Gastroesophageal sphincter (tissue), 3 donors: ENCODE measurements at regions not wholly inside any gene's neighbourhood (a gene's known extent, or its start where the extent isn't known, plus 50 kb on each side); places are given as distances from the start of the nearest gene placed in this dataset.

Source experiments
- EP300 ChIP-seq: sonication (generic); formaldehyde crosslinking; IDR thresholded peaks from one replicate; pipeline ENCODE4 v1.6.1; 2017; ENCODE audit warnings: antibody characterized with exemption, mild to moderate bottlenecking
- POLR2A ChIP-seq, 2 donors: fragments of 450-650 bp; IDR thresholded peaks; one replicate each; pipeline ENCODE4 v1.6.1; 2017; ENCODE audit warnings: antibody characterized with exemption in 2 of 2, mild to moderate bottlenecking in 2 of 2, moderate library complexity in 1 of 2
- TF ChIP-seq, protein P1 (sequence below), 4 experiments: fragments of 200-600 bp in 2 of 4; fragments of 450-650 bp in 2 of 4; sonication (generic) in 1 of 4; IDR thresholded peaks; one replicate each; pipeline ENCODE4 v1.5.1; 2017 to 2019; ENCODE audit warnings: antibody characterized with exemption in 4 of 4, mild to moderate bottlenecking in 2 of 4, moderate library complexity in 2 of 4

DNA sequence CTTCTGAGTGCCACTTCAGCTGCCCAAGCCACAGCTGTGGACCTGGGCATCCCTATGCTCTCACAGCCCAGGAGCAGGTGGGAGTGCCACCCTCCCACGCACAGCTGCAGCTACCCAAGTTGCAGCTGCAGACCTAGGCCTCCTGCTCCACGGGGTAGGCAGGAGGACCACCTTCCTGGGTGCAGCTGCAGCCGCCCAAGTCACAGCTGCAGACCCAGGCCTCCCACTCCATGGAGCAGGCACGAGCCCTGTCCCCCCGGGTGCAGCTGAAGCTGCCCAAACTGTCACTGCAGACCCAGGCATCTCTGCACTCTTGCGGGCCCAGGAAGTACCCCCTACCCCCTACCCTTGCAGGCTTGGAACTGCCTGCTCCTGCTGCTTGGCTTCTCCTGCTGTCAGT, 260.2 kb downstream of the XPNPEP1 start:
- TF ChIP-seq, protein P1, sequence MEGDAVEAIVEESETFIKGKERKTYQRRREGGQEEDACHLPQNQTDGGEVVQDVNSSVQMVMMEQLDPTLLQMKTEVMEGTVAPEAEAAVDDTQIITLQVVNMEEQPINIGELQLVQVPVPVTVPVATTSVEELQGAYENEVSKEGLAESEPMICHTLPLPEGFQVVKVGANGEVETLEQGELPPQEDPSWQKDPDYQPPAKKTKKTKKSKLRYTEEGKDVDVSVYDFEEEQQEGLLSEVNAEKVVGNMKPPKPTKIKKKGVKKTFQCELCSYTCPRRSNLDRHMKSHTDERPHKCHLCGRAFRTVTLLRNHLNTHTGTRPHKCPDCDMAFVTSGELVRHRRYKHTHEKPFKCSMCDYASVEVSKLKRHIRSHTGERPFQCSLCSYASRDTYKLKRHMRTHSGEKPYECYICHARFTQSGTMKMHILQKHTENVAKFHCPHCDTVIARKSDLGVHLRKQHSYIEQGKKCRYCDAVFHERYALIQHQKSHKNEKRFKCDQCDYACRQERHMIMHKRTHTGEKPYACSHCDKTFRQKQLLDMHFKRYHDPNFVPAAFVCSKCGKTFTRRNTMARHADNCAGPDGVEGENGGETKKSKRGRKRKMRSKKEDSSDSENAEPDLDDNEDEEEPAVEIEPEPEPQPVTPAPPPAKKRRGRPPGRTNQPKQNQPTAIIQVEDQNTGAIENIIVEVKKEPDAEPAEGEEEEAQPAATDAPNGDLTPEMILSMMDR (IDR thresholded peaks at IDR 0.05) = no peak
- TF ChIP-seq EP300 = no peak
- TF ChIP-seq POLR2A (IDR thresholded peaks at IDR 0.05) = no peak
